Prostate gland (tissue), 2 donors: ENCODE measurements at regions not wholly inside any gene's neighbourhood (a gene's known extent, or its start where the extent isn't known, plus 50 kb on each side); places are given as distances from the start of the nearest gene placed in this dataset.

ENCODE experiments used
- CTCF ChIP-seq, 4 experiments: fragments of 200-600 bp in 2 of 4; fragments of 450-650 bp in 2 of 4; sonication (generic) in 2 of 4; IDR thresholded peaks; 1 replicate in 3 of 4; 2 replicates in 1 of 4; pipeline ENCODE4 v1.5.1; 2016 to 2019; ENCODE audit warnings: antibody characterized with exemption in 4 of 4, mild to moderate bottlenecking in 2 of 4, moderate library complexity in 2 of 4
- POLR2A ChIP-seq: fragments of 450-650 bp; IDR thresholded peaks from one replicate; pipeline ENCODE4 v1.6.1; 2016; ENCODE audit warnings: antibody characterized with exemption, mild to moderate bottlenecking

- TF ChIP-seq POLR2A (no peak), CTCF (IDR thresholded peaks at IDR 0.05) (no peak)
Observed at GRCh38 chr13:37397535-37397934, 201.0 kb downstream of the POSTN start.
